ENCODE measurements at regions not wholly inside any gene's neighbourhood (a gene's known extent, or its start where the extent isn't known, plus 50 kb on each side); places are given as distances from the start of the nearest gene placed in this dataset.

GRCh38 chr11:15776366-15776765, 580.0 kb downstream of the SOX6 start:
- TF ChIP-seq, protein P1, sequence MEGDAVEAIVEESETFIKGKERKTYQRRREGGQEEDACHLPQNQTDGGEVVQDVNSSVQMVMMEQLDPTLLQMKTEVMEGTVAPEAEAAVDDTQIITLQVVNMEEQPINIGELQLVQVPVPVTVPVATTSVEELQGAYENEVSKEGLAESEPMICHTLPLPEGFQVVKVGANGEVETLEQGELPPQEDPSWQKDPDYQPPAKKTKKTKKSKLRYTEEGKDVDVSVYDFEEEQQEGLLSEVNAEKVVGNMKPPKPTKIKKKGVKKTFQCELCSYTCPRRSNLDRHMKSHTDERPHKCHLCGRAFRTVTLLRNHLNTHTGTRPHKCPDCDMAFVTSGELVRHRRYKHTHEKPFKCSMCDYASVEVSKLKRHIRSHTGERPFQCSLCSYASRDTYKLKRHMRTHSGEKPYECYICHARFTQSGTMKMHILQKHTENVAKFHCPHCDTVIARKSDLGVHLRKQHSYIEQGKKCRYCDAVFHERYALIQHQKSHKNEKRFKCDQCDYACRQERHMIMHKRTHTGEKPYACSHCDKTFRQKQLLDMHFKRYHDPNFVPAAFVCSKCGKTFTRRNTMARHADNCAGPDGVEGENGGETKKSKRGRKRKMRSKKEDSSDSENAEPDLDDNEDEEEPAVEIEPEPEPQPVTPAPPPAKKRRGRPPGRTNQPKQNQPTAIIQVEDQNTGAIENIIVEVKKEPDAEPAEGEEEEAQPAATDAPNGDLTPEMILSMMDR (IDR thresholded peaks at IDR 0.05 in 8 of 11, conservative IDR thresholded peaks at IDR 0.05 in 3 of 11) = no peak
- TF ChIP-seq POLR2A (IDR thresholded peaks at IDR 0.05) = no peak
